ENCODE measurements at regions not wholly inside any gene's neighbourhood (a gene's known extent, or its start where the extent isn't known, plus 50 kb on each side); places are given as distances from the start of the nearest gene placed in this dataset.
"Not testable (repeated sequence)": the region's sequence is repeated elsewhere in the genome, so short reads cannot be mapped to it uniquely, and the experiment has no call there.

- no peak for DNase-seq (ENCODE audit: low read depth in 3 of 3)
Observed at GRCh38 chr18:47728921-47729320, 201.5 kb downstream of the SMAD2 start.

GRCh38 chr18:47727409-47727808 lies 203.1 kb downstream of the SMAD2 start:
- no peak for DNase-seq (ENCODE audit: low read depth in 3 of 3)

- DNase-seq (ENCODE audit: low read depth in 3 of 3), result no peak
Observed at GRCh38 chr18:47726550-47726949, 203.9 kb downstream of the SMAD2 start.

GRCh38 chr18:47725656-47726055 lies 204.8 kb downstream of the SMAD2 start:
- no peak for DNase-seq (ENCODE audit: low read depth in 3 of 3)

- no peak for DNase-seq (ENCODE audit: low read depth in 3 of 3)
Observed at GRCh38 chr18:47724186-47724975, 206.1 kb downstream of the SMAD2 start.

- no peak for DNase-seq (ENCODE audit: low read depth in 3 of 3)
Observed at GRCh38 chr18:47721876-47722275, 208.6 kb downstream of the SMAD2 start.

- no peak for DNase-seq (ENCODE audit: low read depth in 3 of 3)
Observed at GRCh38 chr18:47720741-47721140, 209.7 kb downstream of the SMAD2 start.

GRCh38 chr18:47719096-47719780 lies 211.2 kb downstream of the SMAD2 start:
- no peak for DNase-seq (ENCODE audit: low read depth in 3 of 3)

GRCh38 chr18:47718646-47719045 lies 211.8 kb downstream of the SMAD2 start:
- no peak for DNase-seq (ENCODE audit: low read depth in 3 of 3)

GRCh38 chr18:47717257-47717656 lies 213.2 kb downstream of the SMAD2 start:
- no peak for DNase-seq (ENCODE audit: low read depth in 3 of 3)

- DNase-seq (ENCODE audit: low read depth in 3 of 3), result no peak
Observed at GRCh38 chr18:47716632-47717185, 213.8 kb downstream of the SMAD2 start.

- no peak for DNase-seq (ENCODE audit: low read depth in 3 of 3)
Observed at GRCh38 chr18:47710451-47710850, 220.0 kb downstream of the SMAD2 start.

- DNase-seq (ENCODE audit: low read depth in 3 of 3), result no peak
Observed at GRCh38 chr18:47709556-47709955, 220.9 kb downstream of the SMAD2 start.

- no peak for DNase-seq (ENCODE audit: low read depth in 3 of 3)
Observed at GRCh38 chr18:47708206-47708605, 222.3 kb downstream of the SMAD2 start.

GRCh38 chr18:47701134-47701533 lies 229.3 kb downstream of the SMAD2 start:
- no peak for DNase-seq (ENCODE audit: low read depth in 3 of 3)

- DNase-seq (ENCODE audit: low read depth in 3 of 3), result no peak
Observed at GRCh38 chr18:47696870-47697269, 233.6 kb downstream of the SMAD2 start.

- no peak for DNase-seq (ENCODE audit: low read depth in 3 of 3)
Observed at GRCh38 chr18:47691611-47692010, 238.8 kb downstream of the SMAD2 start.

- not testable (repeated sequence) for DNase-seq (ENCODE audit: low read depth in 3 of 3)
Observed at GRCh38 chr18:47690778-47691177, 239.7 kb downstream of the SMAD2 start.

GRCh38 chr18:47689371-47689770 lies 241.1 kb downstream of the SMAD2 start:
- no peak for DNase-seq (ENCODE audit: low read depth in 3 of 3)

- no peak for DNase-seq (ENCODE audit: low read depth in 3 of 3)
Observed at GRCh38 chr18:47686806-47687205, 243.7 kb downstream of the SMAD2 start.

GRCh38 chr18:47683774-47684173 lies 246.7 kb downstream of the SMAD2 start:
- no peak for DNase-seq (ENCODE audit: low read depth in 3 of 3)

- DNase-seq (ENCODE audit: low read depth in 3 of 3), result no peak
Observed at GRCh38 chr18:47682876-47683275, 247.6 kb downstream of the SMAD2 start.

GRCh38 chr18:47680488-47680887 lies 250.0 kb downstream of the SMAD2 start:
- no peak for DNase-seq (ENCODE audit: low read depth in 3 of 3)
